ENCODE measurements at regions not wholly inside any gene's neighbourhood (a gene's known extent, or its start where the extent isn't known, plus 50 kb on each side); places are given as distances from the start of the nearest gene placed in this dataset.

- H3K27me3 ChIP-seq (ENCODE audit: insufficient read depth), result no peaks in the 10 kb centered on the region
- DNase-seq (ENCODE audit: low spot score) (no peak), ATAC-seq (no peak)
- no peak overlapping the region for H3K4me2 ChIP-seq
- no peaks in the 10 kb centered on the region for H3K36me3 ChIP-seq (ENCODE audit: insufficient read depth)
- no peaks in the 10 kb centered on the region for H3K36me3 Mint-ChIP-seq (ENCODE audit: low read depth)
- TF ChIP-seq ZNF114 (CRISPR knock-in tag; IDR thresholded peaks at IDR 0.05), result no peak
- TF ChIP-seq STAT1 (IDR thresholded peaks at IDR 0.05; ENCODE audit: unreplicated experiment), result no peak
- TF ChIP-seq JUNB (IDR thresholded peaks at IDR 0.05; ENCODE audit: unreplicated experiment), result no peak
- no peak for TF ChIP-seq CREB1 (CRISPR knock-in tag; IDR thresholded peaks at IDR 0.05; ENCODE audit: low read depth)
- no peak for TF ChIP-seq CTCF (conservative IDR thresholded peaks at IDR 0.05; ENCODE audit: low read depth in 2 of 2)
- no peak for TF ChIP-seq NANOG (IDR thresholded peaks at IDR 0.05; ENCODE audit: borderline replicate concordance)
- TF ChIP-seq ZNF331 (CRISPR knock-in tag; IDR thresholded peaks at IDR 0.05; ENCODE audit: low read depth), result no peak
- TF ChIP-seq EZH2 (IDR thresholded peaks at IDR 0.05; ENCODE audit: low read depth, unreplicated experiment), result no peak
- TF ChIP-seq, protein P1, sequence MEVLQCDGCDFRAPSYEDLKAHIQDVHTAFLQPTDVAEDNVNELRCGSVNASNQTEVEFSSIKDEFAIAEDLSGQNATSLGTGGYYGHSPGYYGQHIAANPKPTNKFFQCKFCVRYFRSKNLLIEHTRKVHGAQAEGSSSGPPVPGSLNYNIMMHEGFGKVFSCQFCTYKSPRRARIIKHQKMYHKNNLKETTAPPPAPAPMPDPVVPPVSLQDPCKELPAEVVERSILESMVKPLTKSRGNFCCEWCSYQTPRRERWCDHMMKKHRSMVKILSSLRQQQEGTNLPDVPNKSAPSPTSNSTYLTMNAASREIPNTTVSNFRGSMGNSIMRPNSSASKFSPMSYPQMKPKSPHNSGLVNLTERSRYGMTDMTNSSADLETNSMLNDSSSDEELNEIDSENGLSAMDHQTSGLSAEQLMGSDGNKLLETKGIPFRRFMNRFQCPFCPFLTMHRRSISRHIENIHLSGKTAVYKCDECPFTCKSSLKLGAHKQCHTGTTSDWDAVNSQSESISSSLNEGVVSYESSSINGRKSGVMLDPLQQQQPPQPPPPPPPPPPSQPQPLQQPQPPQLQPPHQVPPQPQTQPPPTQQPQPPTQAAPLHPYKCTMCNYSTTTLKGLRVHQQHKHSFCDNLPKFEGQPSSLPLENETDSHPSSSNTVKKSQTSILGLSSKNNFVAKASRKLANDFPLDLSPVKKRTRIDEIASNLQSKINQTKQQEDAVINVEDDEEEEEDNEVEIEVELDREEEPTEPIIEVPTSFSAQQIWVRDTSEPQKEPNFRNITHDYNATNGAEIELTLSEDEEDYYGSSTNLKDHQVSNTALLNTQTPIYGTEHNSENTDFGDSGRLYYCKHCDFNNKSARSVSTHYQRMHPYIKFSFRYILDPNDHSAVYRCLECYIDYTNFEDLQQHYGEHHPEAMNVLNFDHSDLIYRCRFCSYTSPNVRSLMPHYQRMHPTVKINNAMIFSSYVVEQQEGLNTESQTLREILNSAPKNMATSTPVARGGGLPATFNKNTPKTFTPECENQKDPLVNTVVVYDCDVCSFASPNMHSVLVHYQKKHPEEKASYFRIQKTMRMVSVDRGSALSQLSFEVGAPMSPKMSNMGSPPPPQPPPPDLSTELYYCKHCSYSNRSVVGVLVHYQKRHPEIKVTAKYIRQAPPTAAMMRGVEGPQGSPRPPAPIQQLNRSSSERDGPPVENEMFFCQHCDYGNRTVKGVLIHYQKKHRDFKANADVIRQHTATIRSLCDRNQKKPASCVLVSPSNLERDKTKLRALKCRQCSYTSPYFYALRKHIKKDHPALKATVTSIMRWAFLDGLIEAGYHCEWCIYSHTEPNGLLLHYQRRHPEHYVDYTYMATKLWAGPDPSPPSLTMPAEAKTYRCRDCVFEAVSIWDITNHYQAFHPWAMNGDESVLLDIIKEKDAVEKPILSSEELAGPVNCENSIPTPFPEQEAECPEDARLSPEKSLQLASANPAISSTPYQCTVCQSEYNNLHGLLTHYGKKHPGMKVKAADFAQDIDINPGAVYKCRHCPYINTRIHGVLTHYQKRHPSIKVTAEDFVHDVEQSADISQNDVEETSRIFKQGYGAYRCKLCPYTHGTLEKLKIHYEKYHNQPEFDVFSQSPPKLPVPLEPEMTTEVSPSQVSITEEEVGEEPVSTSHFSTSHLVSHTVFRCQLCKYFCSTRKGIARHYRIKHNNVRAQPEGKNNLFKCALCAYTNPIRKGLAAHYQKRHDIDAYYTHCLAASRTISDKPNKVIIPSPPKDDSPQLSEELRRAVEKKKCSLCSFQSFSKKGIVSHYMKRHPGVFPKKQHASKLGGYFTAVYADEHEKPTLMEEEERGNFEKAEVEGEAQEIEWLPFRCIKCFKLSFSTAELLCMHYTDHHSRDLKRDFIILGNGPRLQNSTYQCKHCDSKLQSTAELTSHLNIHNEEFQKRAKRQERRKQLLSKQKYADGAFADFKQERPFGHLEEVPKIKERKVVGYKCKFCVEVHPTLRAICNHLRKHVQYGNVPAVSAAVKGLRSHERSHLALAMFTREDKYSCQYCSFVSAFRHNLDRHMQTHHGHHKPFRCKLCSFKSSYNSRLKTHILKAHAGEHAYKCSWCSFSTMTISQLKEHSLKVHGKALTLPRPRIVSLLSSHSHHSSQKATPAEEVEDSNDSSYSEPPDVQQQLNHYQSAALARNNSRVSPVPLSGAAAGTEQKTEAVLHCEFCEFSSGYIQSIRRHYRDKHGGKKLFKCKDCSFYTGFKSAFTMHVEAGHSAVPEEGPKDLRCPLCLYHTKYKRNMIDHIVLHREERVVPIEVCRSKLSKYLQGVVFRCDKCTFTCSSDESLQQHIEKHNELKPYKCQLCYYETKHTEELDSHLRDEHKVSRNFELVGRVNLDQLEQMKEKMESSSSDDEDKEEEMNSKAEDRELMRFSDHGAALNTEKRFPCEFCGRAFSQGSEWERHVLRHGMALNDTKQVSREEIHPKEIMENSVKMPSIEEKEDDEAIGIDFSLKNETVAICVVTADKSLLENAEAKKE (CRISPR knock-in tag; IDR thresholded peaks at IDR 0.05), result no peak
- no peaks in the 10 kb centered on the region for H3K9me2 ChIP-seq (ENCODE audit: insufficient read depth)
- H3K4me1 ChIP-seq (ENCODE audit: insufficient read depth), result no peaks in the 10 kb centered on the region
- no peaks in the 10 kb centered on the region for H3F3A ChIP-seq (replicated peaks; ENCODE audit: low read depth)
- H3K27ac Mint-ChIP-seq, result no peak overlapping the region
- no peak overlapping the region for H2AFZ ChIP-seq
- no peak overlapping the region for H3K4me3 ChIP-seq
- H3K27ac ChIP-seq (ENCODE audit: low read depth), result no peak overlapping the region
- no peaks in the 10 kb centered on the region for H4K20me1 ChIP-seq (replicated peaks; ENCODE audit: insufficient read depth)
- peaks cover 7% of the 10 kb centered on the region for H3K4me1 Mint-ChIP-seq
- H3K27me3 Mint-ChIP-seq (ENCODE audit: insufficient read depth, low read depth, poor library complexity), result no peaks in the 10 kb centered on the region
- H3K4me3 Mint-ChIP-seq, result no peak overlapping the region
- H3K9me3 Mint-ChIP-seq, result no peaks in the 10 kb centered on the region; the same call in 2 of the 3 replicates
- H3K79me2 ChIP-seq (replicated peaks; ENCODE audit: insufficient read depth), result no peaks in the 10 kb centered on the region
Observed at GRCh38 chr1:116252785-116253184, 120.3 kb upstream of the ATP1A1 start.
